GM12873 (cell line): ENCODE measurements at regions not wholly inside any gene's neighbourhood (a gene's known extent, or its start where the extent isn't known, plus 50 kb on each side); places are given as distances from the start of the nearest gene placed in this dataset.

Experiments
- CTCF ChIP-seq: IDR thresholded peaks from 2 replicates; pipeline ENCODE4 v1.5.1; 2012; ENCODE audit warnings: low read depth, mild to moderate bottlenecking, moderate library complexity, low read length, control low read depth; ENCODE audit not compliant: insufficient read depth; ENCODE audit errors: missing control alignments

- no peak for TF ChIP-seq CTCF
These were observed 130.8 kb downstream of the LYPLAL1 start for GRCh38 chr1:219304227-219305226.

- no peak for TF ChIP-seq CTCF
These were observed 129.0 kb downstream of the LYPLAL1 start for GRCh38 chr1:219302697-219303096.

GRCh38 chr1:219299420-219299819 is 125.7 kb downstream of the LYPLAL1 start:
- no peak for TF ChIP-seq CTCF

- TF ChIP-seq CTCF = no peak
These were observed 125.0 kb downstream of the LYPLAL1 start for GRCh38 chr1:219298571-219299148.

GRCh38 chr1:219296430-219297355 is 123.0 kb downstream of the LYPLAL1 start:
- TF ChIP-seq CTCF = no peak

GRCh38 chr1:219294251-219294650 is 120.6 kb downstream of the LYPLAL1 start:
- no peak for TF ChIP-seq CTCF
